GM18502 (cell line): ENCODE measurements at regions not wholly inside any gene's neighbourhood (a gene's known extent, or its start where the extent isn't known, plus 50 kb on each side); places are given as distances from the start of the nearest gene placed in this dataset.
A peak's percentile ranks its signal among the peaks of the same experiment; 100 is the strongest.
"Not testable (repeated sequence)": the region's sequence is repeated elsewhere in the genome, so short reads cannot be mapped to it uniquely, and the experiment has no call there.

Experiments
- ATAC-seq: cut with Tn5 transposase; IDR thresholded peaks from one replicate; pipeline ENCODE4 v1.9.1; 2021; ENCODE audit warnings: mild to moderate bottlenecking; ENCODE audit not compliant: unreplicated experiment, poor library complexity

DNA sequence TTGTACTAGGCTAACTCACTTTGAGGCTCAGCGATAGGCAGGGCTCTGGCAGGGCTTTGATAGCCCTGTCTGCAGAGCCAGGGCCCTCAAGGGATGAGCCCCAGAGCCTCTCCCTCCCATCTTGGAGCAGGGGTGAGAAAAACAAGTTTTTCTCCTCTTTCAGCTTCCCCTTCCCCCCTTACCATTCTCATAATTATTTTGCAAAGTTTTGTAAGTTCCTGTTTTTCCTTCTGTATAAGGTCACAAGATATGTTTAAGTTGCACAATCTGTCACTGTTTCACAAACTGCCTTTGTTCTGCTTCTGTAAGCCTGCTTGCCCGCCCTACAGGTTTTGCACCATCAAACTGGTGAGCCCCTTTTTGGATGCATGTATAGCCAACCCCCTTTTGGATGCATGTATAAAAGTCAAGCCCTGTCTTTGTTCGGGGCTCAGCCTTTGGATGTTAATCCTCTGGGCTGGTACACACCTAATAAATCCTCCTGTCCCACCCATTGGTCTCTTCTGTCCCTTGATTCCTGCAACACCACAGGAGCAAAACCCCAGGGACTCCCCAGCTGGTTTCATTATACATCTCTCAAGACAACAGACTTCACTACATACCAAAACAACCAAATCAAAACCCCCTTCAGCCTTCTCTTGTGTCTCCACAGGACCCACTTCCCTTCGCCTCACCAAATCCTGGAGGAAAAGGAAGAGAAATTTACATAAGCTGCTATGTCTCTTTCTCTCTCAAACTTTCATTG is 52.5 kb upstream of the RESF1 start:
- ATAC-seq, result peak; percentile 63

DNA sequence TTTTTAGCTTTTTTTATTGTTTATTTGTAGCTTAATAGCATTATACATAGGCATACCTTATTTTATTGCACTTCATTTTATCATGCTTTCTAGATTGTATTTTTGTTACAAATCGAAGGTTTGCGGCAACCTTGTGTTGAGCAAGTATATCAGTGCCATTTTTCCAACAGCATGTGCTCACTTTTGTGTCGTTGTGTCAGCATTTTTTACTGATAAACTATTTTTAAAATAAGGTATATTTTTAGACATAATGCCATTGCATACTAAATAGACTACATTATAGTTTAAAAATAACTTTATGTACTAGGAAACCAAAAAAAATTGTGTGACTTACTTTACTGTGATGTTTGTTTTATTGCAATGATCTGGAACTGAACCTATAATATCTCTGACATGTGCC is 56.2 kb upstream of the RESF1 start:
- no peak for ATAC-seq

DNA sequence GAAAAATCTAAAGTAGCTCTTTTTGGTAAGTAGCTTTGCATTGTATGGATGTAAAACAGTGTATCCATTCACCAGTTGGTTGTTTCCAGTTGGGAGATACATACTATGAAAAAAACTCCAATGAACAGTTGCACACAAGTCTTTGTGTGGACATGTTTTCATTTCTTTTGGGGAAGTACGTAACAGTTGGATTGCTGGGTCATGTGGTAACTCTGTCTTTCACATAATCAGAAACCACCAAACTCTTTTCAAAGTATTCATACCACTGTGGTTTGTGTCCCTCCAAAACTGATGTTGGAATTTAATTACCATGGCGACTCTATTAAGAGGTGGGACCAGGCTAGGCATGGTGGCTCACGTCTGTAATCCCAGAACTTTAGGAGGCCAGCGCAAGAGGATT is 58.9 kb upstream of the RESF1 start:
- no peak for ATAC-seq

DNA sequence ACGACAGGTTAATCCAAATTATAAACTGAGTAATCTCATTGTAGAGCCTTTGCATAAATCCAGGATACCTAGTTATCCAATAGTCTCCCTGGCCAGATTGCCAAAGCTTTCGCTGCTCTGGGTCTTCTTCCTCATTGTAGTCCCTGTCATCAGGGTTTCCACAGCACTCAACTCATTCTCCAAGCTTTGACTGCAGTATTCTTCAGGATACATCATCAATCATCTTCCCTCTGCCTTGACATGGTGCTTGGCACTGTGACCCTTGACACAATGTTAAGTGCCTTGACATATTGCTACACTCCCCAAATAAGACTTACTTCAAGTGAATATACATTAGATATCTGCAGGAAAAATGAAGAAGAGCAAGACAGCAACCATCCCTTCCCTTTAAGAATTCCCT is 60.1 kb upstream of the RESF1 start:
- no peak for ATAC-seq

DNA sequence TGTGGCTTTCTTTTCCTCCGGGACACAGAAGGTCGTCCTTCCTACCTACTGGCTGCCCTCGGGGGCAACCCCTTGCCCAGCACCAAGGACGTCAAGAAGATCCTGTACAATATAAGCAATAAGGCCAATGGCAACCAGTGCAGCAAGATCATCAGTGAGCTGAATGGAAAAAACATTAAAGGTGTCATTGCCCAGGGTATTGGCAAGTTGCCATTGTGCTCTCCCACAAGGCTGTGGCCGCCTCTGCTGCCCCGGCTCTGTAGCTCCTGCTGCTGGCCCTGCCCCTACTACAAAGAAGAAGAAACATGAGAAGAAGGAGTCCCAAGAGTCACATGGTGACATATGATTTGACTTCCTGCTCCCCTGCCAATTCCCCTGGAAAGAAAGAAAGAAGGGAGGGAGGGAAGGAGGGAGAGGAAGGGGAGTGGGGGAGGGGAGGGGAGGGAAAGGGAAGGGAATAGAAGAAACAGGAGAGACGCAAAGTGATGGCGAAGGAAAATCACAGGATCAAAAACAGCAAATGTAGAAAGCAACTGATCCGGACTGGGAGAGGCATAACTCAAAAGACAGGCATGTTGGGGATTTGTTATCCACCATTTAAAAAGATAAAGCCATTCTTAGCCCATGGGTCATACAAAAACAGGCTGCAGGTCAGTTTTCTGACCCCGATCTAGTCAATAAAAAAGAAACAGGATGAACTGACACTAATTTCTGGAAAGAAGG is 61.3 kb upstream of the RESF1 start:
- no peak for ATAC-seq

DNA sequence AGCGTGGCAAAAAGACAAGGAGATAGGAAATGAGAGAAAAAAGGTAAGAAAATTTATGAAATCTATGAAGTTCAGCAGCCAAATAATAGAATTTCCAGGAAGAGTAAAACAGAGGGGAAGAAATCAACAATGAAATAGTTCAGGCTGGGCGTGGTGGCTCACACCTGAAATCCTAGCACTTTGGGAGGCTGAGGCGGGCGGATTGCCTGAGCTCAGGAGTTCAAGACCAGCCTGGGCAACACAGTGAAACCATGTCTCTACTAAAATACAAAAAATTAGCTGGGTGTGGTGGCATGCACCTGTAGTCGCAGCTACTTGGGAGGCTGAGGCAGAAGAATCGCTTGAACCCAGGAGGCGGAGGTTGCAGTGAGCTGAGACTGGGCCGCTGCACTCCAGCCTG is 62.1 kb upstream of the RESF1 start:
- ATAC-seq, result peak; percentile 4

DNA sequence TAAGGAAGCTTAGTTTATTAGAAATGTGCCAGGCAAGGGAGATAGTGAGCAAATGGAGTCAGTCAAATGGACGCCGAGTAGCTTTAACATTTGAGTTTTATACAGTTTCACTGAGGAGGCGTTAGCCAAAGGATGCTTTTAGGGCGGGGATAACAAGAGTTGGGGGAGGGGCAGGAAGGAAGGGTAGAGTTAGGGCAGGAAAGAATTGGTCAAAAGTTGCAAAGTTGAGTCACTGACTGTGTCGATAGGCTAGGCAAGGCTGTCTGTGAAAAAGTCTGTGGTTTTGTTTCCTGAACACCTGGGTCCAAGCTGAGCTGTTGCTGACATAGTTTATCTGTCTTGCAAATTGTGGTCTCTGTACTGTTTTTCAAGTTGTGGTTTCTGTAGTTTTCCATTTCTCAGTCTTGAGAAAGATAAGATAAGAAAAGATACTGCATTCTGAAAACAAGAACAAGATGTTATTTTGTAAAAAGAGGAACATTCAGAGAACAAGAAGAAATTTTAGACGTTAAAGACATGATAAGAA is 62.6 kb upstream of the RESF1 start:
- peak; percentile 99 for ATAC-seq

- ATAC-seq, result no peak
Observed at GRCh38 chr12:31895449-31896150, 63.6 kb upstream of the RESF1 start.

- peak; percentile 69 for ATAC-seq
Observed at GRCh38 chr12:31890295-31891285, 68.6 kb upstream of the RESF1 start.

DNA sequence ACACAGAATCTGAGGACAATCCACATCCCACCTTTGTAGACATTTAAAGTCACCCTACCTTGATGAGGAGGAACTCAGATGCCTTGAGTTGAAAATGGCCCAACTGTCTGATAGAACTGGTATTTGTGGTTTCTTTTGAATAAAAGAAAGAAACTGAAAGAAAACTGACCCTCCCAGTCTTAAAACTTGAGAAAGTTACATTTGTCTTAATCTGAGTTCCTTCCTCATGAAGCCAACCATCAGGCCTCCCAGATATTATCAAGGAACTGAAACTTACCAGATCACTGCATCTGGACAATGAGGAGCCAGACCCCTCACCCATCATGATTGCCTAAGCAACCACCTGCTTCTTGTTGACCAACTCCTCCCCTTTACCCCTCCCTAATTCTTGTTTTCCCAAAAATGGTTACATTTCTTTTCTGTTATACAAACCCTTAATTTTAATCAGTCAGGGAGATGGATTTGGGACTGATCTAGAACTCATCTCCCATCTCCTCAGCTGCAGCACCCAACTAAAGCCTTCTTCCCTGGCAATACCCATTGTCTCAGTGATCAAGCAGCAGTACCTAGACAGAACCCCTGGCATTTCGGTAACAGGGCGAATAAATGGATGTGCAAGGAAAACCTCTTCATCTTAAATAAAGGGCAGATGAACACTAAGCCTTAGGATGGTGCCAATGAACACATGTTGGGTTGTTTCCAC is 72.0 kb upstream of the RESF1 start:
- no peak for ATAC-seq

GRCh38 chr12:31882682-31883081 is 76.5 kb upstream of the RESF1 start:
- ATAC-seq, result not testable (repeated sequence)

GRCh38 chr12:31880340-31880739 is 78.9 kb upstream of the RESF1 start:
- ATAC-seq, result no peak

- ATAC-seq, result no peak
Observed at GRCh38 chr12:31877884-31878283, 81.3 kb upstream of the RESF1 start.

DNA sequence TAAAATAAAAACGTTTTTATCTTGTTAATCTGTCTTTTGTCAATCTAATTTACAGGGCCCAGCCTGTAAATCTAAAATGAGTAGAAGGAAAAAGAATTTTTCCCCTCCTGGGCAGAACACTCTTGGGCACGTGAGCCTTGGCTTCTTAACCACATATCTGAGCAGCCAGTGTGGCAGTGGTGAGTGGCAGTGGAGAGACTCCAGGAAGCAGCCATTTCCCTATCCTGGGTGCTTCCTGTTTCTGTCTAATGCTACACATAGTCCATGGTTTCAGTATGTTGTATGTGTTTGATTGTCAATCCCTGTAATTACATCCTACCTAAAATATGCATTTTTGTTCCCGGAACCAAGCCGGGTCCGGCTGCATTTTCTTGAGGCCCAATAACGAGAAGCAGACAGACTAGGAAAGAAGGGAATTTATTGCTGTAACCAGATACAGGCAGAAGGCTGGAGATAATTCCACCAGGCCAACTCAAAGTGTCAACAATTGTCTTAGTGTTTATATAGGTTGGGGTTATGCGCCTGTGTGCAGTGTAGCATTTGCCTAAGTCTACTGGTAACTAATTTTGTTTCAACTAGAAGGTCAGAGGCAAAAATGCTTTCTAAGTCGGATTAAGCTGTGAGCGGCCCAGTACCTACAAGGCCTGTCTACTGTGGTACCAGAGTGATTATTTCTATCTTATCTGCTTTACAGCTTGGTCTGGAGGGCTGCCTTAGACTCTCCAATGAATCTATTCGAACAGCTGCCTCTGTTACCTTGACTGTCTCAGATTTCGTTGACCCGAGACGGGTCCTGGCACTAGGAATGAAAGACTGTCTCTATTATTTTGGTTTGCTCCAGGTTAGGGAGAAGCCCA is 82.4 kb upstream of the RESF1 start:
- ATAC-seq, result no peak

- ATAC-seq, result no peak
Observed at GRCh38 chr12:31875609-31875964, 83.6 kb upstream of the RESF1 start.

GRCh38 chr12:31874961-31875608 is 84.1 kb upstream of the RESF1 start:
- peak; percentile 90 for ATAC-seq

GRCh38 chr12:31872831-31873604 is 86.2 kb upstream of the RESF1 start:
- ATAC-seq, result no peak
